HEK293T (cell line): ENCODE measurements at regions not wholly inside any gene's neighbourhood (a gene's known extent, or its start where the extent isn't known, plus 50 kb on each side); places are given as distances from the start of the nearest gene placed in this dataset.

Source experiments
- ARNT ChIP-seq: fragments of 450-650 bp; IDR thresholded peaks from 2 replicates; pipeline ENCODE4 v1.6.1; 2017; ENCODE audit warnings: mild to moderate bottlenecking
- FOXA1 ChIP-seq: fragments of 450-650 bp; IDR thresholded peaks from 2 replicates; pipeline ENCODE4 v1.6.1; 2016; ENCODE audit warnings: mild to moderate bottlenecking
- NFRKB ChIP-seq: fragments of 450-650 bp; IDR thresholded peaks from 2 replicates; pipeline ENCODE4 v1.6.1; 2016; ENCODE audit warnings: mild to moderate bottlenecking, moderate library complexity
- SUZ12 ChIP-seq: fragments of 450-650 bp; IDR thresholded peaks from 2 replicates; pipeline ENCODE4 v1.6.1; 2016; ENCODE audit warnings: mild to moderate bottlenecking
- TARDBP ChIP-seq: fragments of 450-650 bp; IDR thresholded peaks from 2 replicates; pipeline ENCODE4 v1.6.1; 2016
- TF ChIP-seq, protein P1 (sequence below): fragments of 450-650 bp; IDR thresholded peaks from 2 replicates; pipeline ENCODE4 v1.6.1; 2016

GRCh38 chr3:139198929-139199328, 144.9 kb upstream of the MRPS22 start:
- no peak for TF ChIP-seq TARDBP
- no peak for TF ChIP-seq SUZ12
- TF ChIP-seq, protein P1, sequence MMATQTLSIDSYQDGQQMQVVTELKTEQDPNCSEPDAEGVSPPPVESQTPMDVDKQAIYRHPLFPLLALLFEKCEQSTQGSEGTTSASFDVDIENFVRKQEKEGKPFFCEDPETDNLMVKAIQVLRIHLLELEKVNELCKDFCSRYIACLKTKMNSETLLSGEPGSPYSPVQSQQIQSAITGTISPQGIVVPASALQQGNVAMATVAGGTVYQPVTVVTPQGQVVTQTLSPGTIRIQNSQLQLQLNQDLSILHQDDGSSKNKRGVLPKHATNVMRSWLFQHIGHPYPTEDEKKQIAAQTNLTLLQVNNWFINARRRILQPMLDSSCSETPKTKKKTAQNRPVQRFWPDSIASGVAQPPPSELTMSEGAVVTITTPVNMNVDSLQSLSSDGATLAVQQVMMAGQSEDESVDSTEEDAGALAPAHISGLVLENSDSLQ, result no peak
- TF ChIP-seq FOXA1, result no peak
- TF ChIP-seq ARNT, result no peak
- no peak for TF ChIP-seq NFRKB
